HL-60 (cell line): ENCODE measurements at regions not wholly inside any gene's neighbourhood (a gene's known extent, or its start where the extent isn't known, plus 50 kb on each side); places are given as distances from the start of the nearest gene placed in this dataset.

Source experiments
- DNase-seq, 2 experiments: peaks; one replicate each; pipeline ENCODE4 v3.0.0-alpha.2; 2010 to 2020; ENCODE audit warnings: low read depth in 1 of 2, low spot score in 1 of 2
- H3K27ac ChIP-seq: fragments of 250-450 bp; sonication (Bioruptor Pico); replicated peaks from 2 replicates; pipeline ENCODE4 v1.5.1; 2020; ENCODE audit warnings: mild to moderate bottlenecking, moderate library complexity
- H3K27me3 ChIP-seq: fragments of 250-450 bp; sonication (Bioruptor Pico); 2 replicates; pipeline ENCODE4 v1.5.1; 2021; ENCODE audit warnings: mild to moderate bottlenecking, moderate library complexity; ENCODE audit not compliant: insufficient read depth, poor library complexity, severe bottlenecking
- H3K4me3 ChIP-seq: replicated peaks from 2 replicates; pipeline ENCODE4 v1.5.1; 2011; ENCODE audit warnings: mild to moderate bottlenecking, control low read depth, low read length; ENCODE audit not compliant: insufficient read depth
- CTCF ChIP-seq: IDR thresholded peaks from one replicate; pipeline ENCODE4 v1.5.1; 2011; ENCODE audit warnings: low read length, control low read depth, inconsistent platforms; ENCODE audit not compliant: insufficient read depth
- GABPA ChIP-seq: IDR thresholded peaks from 2 replicates; pipeline ENCODE4 v1.6.1; 2012; ENCODE audit warnings: low read depth
- POLR2AphosphoS5 ChIP-seq: IDR thresholded peaks from 2 replicates; pipeline ENCODE4 v1.6.1; 2012; ENCODE audit warnings: low read depth
- REST ChIP-seq: IDR thresholded peaks from 2 replicates; pipeline ENCODE4 v1.6.1; 2012; ENCODE audit warnings: low read depth; ENCODE audit not compliant: insufficient replicate concordance
- SPI1 ChIP-seq: IDR thresholded peaks from 2 replicates; pipeline ENCODE4 v1.6.1; 2012; ENCODE audit warnings: low read depth, mild to moderate bottlenecking, borderline replicate concordance

GRCh38 chr9:86764671-86765343 is 182.5 kb downstream of the GAS1 start:
- no peak for TF ChIP-seq POLR2AphosphoS5
- Histone ChIP-seq H3K27me3 (no peaks in the 10 kb centered on the region), H3K27ac (no peak overlapping the region), H3K4me3 (no peak overlapping the region)
- DNase-seq, result no peak

GRCh38 chr9:86764221-86764624 is 183.1 kb downstream of the GAS1 start:
- Histone ChIP-seq H3K4me3 (no peak overlapping the region), H3K27ac (peak overlapping the region; percentile 24), H3K27me3 (no peaks in the 10 kb centered on the region)
- TF ChIP-seq POLR2AphosphoS5 (no peak), GABPA (no peak), REST (no peak), SPI1 (no peak), CTCF (no peak)
- DNase-seq, result peak; percentile 13 to 20

GRCh38 chr9:86763791-86764190 is 183.5 kb downstream of the GAS1 start:
- TF ChIP-seq POLR2AphosphoS5, result no peak
- peak; percentile 76; the same call in 1 of the 2 replicates for TF ChIP-seq SPI1
- TF ChIP-seq REST, result no peak
- H3K4me3 ChIP-seq, result no peak overlapping the region
- peak; percentile 23 to 70 for DNase-seq
- no peaks in the 10 kb centered on the region for H3K27me3 ChIP-seq
- H3K27ac ChIP-seq, result peak overlapping the region; percentile 24

- H3K4me3 ChIP-seq, result no peak overlapping the region
- H3K27ac ChIP-seq, result no peak overlapping the region
- TF ChIP-seq REST, result no peak
- no peak for TF ChIP-seq SPI1
- no peak for TF ChIP-seq POLR2AphosphoS5
- no peak for TF ChIP-seq CTCF
- no peak for TF ChIP-seq GABPA
- no peak for DNase-seq
- H3K27me3 ChIP-seq, result no peaks in the 10 kb centered on the region
Observed at GRCh38 chr9:86757382-86757720, 190.0 kb downstream of the GAS1 start.
